22Rv1 (cell line): ENCODE measurements at regions not wholly inside any gene's neighbourhood (a gene's known extent, or its start where the extent isn't known, plus 50 kb on each side); places are given as distances from the start of the nearest gene placed in this dataset.

ENCODE experiments used
- CTCF ChIP-seq: fragments of 450-650 bp; IDR thresholded peaks from 2 replicates; pipeline ENCODE4 v1.5.1; 2017; ENCODE audit warnings: mild to moderate bottlenecking
- ZFX ChIP-seq: fragments of 450-650 bp; IDR thresholded peaks from 2 replicates; pipeline ENCODE4 v1.6.1; 2017; ENCODE audit warnings: antibody characterized with exemption, borderline replicate concordance

GRCh38 chr12:107477018-107477417 is 208.6 kb upstream of the PWP1 start:
- TF ChIP-seq CTCF = no peak
- no peak for TF ChIP-seq ZFX
